ENCODE measurements at regions not wholly inside any gene's neighbourhood (a gene's known extent, or its start where the extent isn't known, plus 50 kb on each side); places are given as distances from the start of the nearest gene placed in this dataset.

GRCh38 chr17:77435272-77436057 is 294.7 kb downstream of the SEC14L1 start:
- DNase-seq, result no peak

GRCh38 chr17:77436058-77436442 is 295.3 kb downstream of the SEC14L1 start:
- no peak for DNase-seq

GRCh38 chr17:77436481-77436880 is 295.7 kb downstream of the SEC14L1 start:
- DNase-seq, result no peak

- peak in 1 of 2 experiments; percentile 31 for DNase-seq
These were observed 296.2 kb downstream of the SEC14L1 start for GRCh38 chr17:77437017-77437416.

GRCh38 chr17:77437747-77438146 is 297.0 kb downstream of the SEC14L1 start:
- DNase-seq, result no peak

GRCh38 chr17:77438241-77439188 is 297.7 kb downstream of the SEC14L1 start:
- no peak for DNase-seq

- no peak for DNase-seq
These were observed 298.6 kb downstream of the SEC14L1 start for GRCh38 chr17:77439189-77440018.

- peak in 1 of 2 experiments; percentile 34 for DNase-seq
These were observed 299.8 kb downstream of the SEC14L1 start for GRCh38 chr17:77440560-77440981.

- peak in 1 of 2 experiments; percentile 57 for DNase-seq
These were observed 300.6 kb downstream of the SEC14L1 start for GRCh38 chr17:77441130-77441920.

- DNase-seq, result no peak
These were observed 301.2 kb downstream of the SEC14L1 start for GRCh38 chr17:77441940-77442339.

GRCh38 chr17:77442976-77443747 is 302.4 kb downstream of the SEC14L1 start:
- DNase-seq, result no peak

GRCh38 chr17:77443748-77444260 is 303.0 kb downstream of the SEC14L1 start:
- DNase-seq, result no peak

GRCh38 chr17:77444628-77444983 is 303.8 kb downstream of the SEC14L1 start:
- no peak for DNase-seq

- DNase-seq, result no peak
These were observed 304.4 kb downstream of the SEC14L1 start for GRCh38 chr17:77444984-77445759.

- no peak for DNase-seq
These were observed 305.2 kb downstream of the SEC14L1 start for GRCh38 chr17:77445760-77446532.

GRCh38 chr17:77446940-77447634 is 306.3 kb downstream of the SEC14L1 start:
- no peak for DNase-seq

GRCh38 chr17:77449373-77449907 is 308.7 kb downstream of the SEC14L1 start:
- no peak for DNase-seq
